HG03045 (cell line): ENCODE measurements at regions not wholly inside any gene's neighbourhood (a gene's known extent, or its start where the extent isn't known, plus 50 kb on each side); places are given as distances from the start of the nearest gene placed in this dataset.
A peak's percentile ranks its signal among the peaks of the same experiment; 100 is the strongest.
"Not testable (repeated sequence)": the region's sequence is repeated elsewhere in the genome, so short reads cannot be mapped to it uniquely, and the experiment has no call there.

Experiments used
- ATAC-seq: cut with Tn5 transposase; IDR thresholded peaks from one replicate; pipeline ENCODE4 v1.9.1; 2021; ENCODE audit warnings: mild to moderate bottlenecking, moderate library complexity; ENCODE audit not compliant: unreplicated experiment

DNA sequence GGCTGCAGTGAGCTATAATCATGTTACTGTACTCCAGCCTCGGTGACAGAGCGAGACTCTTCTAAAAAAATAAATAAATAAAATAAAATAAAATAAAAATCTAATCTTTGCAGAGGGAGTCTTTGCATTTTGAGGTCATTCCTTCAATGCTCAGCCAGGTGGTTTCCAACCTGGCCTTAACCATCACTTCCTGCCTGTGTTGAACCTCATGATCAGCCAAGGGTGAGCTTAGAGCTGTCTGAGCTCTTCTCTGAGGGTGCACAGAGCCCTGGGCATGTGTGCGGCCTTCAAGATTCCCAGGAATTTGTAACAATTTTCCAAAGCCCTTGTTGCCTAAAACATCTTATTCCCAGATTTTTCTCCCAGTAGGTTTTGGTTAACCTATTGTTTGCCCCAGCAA is 94.3 kb downstream of the KCNJ12 start:
- not testable (repeated sequence) for ATAC-seq

DNA sequence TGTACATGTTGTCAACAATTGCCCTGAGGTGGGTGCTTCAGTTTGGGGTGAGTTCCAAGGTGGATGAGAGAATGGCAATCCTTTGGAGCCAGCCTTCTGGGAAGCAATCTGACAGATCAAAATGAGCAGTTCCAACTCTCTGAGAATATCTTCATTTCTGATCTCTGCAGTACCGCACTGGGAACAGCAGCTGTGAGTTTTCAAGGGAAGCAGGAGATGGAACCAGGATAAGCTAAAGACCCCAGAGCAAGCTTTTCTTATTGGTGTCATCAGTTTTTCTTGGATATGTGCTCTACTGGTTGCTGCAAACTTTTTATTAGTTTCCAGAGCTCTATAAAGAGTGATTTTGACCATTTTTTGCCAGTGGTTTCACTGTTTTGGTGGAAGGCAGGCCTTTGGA is 94.7 kb downstream of the KCNJ12 start:
- ATAC-seq: no peak

- no peak for ATAC-seq
Observed at GRCh38 chr17:21474815-21475214, 98.7 kb downstream of the KCNJ12 start.

- ATAC-seq: no peak
Observed at GRCh38 chr17:21475571-21475970, 99.4 kb downstream of the KCNJ12 start.

- no peak for ATAC-seq
Observed at GRCh38 chr17:21476867-21477266, 100.7 kb downstream of the KCNJ12 start.

DNA sequence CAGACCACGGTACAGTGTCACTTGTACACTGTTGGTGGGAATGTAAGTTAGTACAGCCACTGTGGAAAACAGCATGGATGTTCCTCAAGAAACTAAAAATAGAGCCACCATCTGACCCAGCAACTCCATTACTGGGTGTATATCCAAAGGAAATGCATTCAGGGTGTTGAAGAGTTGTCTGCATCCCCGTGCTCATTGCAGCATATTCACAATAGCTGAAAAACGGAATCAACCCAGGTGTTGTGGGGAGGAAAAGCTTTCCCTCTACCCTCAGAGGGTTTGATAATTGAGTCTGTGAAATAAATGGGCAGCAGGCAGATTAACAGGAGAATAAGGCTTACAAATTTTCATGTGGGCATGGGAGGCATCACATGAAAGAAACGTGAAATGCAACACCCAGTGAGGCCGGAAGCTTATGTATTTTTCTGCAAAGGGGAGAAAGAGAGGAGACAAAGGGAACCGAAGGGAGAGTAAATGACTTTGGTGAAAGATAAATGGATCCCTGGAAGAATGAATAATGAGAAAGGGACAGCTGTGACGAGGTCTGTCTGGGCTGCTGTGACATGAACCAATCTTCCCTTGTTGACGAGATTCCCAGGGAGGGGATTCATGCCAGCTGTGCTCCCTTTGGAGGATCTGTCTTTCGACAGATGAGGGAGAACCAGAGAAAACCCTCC is 106.2 kb downstream of the KCNJ12 start:
- no peak for ATAC-seq

DNA sequence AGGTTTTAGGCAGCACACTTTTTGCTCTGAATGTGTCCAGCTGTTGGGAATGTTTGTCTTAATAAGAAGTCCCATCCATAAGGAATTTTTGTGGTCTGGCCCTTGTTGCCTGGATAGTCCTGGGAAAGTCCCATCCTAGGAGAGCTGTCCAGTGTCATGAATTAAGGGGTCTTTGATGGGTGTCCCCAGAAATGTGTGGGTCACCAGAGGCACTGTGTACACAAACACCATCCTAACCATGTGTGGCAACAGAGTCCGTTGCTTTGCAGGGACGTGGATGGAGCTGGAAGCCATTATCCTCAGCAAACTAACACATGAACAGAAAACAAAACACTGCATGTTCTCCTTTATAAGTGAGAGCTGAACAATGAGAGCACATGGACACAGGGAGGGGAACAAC is 111.9 kb downstream of the KCNJ12 start:
- not testable (repeated sequence) for ATAC-seq

GRCh38 chr17:21493993-21494392 is 117.8 kb downstream of the KCNJ12 start:
- no peak for ATAC-seq

- no peak for ATAC-seq
Observed at GRCh38 chr17:21495281-21495680, 119.1 kb downstream of the KCNJ12 start.

DNA sequence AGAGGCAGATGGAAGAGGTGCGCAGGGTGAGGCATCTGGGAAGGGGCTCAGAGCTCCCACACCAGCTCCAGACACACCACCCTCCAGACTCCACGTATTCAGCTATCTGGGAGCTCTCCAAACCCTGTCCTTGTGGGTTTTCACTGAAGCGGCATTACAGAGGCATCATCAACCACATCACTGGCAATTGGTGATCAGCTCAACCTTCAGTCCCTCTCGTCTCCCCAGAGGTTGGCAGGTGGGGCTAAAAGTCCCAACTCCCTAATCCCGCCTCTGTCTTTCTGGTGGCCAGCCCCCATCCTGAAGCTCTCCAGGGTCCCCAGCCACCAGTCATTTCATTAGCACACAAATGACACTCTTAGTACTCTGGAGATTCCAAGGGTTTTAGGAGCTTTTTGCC is 123.9 kb downstream of the KCNJ12 start:
- no peak for ATAC-seq

DNA sequence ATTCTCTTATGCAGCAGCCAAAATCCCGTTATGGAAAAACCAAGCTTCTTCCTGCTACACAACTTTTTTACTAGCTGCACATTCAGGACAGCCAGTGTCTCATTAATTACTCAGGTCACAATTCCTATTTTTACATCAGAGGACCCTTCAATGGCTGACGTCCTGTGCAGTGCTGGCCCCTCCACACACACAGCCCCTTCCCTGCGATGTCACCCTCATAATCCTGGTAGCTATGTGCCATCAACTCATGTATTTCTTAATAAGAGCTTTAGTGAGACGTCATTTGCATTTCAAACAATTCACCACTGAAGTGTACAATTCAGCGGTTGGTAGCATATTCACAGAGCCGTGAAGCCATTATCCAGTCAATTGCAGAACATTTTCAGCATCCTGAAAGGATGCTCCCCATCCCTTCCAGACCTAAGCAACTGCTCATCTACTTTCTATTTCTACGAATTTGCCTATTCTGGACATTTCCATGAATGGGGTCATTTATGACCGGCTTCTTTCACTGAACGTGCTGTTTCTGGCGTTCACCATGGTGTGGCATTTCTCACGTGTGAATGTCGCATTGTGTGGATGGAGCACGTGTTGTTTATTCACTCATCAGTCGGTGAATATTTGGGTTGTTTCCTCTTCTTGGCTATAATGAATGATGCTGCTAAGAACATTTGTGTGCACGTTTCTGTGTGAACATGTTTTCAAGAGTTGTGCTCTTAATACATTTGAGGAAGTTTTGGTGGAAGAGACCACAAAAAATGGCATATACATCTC is 126.0 kb downstream of the KCNJ12 start:
- ATAC-seq: not testable (repeated sequence)

GRCh38 chr17:21505819-21506815 is 130.0 kb downstream of the KCNJ12 start:
- ATAC-seq: no peak

GRCh38 chr17:21507806-21508205 is 131.6 kb downstream of the KCNJ12 start:
- not testable (repeated sequence) for ATAC-seq

DNA sequence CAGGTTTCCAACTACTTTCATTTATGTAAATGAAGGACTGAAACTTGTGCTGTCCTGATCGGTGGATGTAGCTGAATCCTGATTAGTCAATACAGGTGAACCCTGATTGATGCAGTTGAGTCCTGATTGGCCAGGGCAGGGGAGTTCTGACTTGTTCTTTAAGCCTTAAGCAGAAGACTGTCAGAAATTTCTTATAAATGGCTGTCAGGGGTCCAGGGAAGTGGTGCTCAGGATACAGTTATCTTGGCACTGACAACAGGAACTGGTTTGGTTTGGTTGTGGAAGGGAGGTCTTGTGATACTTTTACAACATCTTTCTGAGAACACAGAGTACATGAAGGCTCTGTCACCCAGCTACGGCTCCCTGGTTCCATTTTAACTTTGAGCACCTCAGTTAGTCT is 132.1 kb downstream of the KCNJ12 start:
- no peak for ATAC-seq

DNA sequence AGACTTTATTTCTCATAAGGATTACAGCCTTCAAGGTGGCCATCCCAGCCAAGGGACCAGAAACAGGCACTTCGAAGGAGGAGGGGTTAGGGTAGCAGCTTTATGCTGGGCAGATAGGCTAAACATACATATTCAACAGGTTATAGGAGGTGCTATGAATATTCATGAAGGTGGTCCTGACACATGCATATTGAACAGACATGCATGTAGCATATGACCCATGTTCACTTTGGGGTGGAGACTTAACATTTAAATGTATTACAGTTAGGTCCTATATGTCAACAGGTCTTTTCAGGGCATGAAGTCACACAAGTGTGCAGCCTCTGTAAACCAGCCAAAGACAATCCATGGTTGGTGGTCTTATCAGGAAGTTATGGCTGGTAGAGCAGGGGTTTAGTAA is 133.2 kb downstream of the KCNJ12 start:
- not testable (repeated sequence) for ATAC-seq

DNA sequence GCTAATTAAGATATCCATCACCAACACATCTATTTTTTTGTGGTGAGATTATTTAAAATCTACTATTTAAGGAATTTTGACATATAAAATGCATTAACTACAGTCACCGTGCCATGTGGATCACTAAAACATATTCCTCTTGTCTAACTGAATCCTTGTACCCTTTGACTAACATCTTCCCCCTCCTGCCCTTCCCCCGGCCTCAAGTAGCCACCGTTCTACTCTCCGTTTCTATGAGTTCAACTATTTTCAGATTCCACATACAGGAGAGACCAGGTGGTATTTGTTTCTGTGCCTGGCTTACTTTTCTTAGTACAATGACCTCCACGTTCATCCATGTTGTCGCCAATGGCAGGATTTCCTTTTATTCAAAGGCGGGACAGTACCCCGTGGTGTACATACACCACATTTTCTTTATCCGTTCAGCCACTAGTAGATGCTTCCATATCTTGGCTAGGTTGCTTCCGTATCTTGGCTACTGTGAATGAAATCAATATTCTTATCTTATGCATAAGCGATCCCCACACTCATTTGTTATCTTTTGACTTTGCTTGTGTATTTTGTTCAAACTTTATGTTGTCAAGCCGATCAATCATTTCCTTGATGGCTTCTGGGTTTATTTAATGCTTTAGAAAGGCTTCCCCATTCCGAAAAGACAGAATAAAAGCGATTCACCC is 134.7 kb downstream of the KCNJ12 start:
- no peak for ATAC-seq

DNA sequence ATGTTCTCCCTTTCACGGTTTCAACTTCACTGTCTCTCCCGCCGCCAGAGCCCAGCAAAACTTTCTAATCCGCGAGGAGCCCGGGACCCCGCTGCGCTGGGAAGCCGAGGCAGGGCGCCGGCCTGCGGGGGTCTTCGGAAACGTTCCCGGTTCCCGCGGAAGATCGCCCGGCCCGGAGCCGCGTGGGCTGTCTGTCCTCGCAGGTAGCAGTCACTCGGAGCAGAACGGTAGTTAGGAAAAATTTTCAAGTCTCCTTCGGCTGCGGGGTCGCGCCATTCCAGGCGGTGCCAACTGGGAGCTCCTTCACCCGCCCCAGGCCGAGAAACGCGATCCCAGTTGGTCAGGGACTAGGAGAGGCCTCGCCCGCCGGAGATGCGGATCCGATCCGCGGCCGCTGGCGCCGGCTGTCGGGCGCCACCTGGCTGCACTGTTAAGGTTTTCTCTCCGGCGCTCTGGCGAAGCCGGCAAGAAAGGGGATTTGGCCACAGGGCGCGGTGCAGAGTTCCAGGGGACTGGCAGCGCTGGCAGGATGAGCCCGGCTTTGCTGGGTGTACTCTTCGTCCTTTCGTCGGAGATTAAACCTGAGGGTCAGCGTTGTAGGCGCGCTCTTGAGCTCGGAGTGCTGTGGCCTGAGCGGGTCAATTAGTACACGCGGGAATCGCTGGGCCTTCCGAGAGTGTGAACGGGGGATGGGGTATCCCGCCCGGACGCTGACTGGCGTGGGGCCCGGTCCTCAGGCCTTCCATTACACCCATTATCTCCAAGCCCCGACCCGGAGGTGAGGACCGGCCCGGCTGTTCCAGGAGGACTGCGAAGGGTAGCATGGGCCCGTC is 135.4 kb downstream of the KCNJ12 start:
- ATAC-seq: no peak

GRCh38 chr17:21512307-21513011 is 136.3 kb downstream of the KCNJ12 start:
- ATAC-seq: no peak

DNA sequence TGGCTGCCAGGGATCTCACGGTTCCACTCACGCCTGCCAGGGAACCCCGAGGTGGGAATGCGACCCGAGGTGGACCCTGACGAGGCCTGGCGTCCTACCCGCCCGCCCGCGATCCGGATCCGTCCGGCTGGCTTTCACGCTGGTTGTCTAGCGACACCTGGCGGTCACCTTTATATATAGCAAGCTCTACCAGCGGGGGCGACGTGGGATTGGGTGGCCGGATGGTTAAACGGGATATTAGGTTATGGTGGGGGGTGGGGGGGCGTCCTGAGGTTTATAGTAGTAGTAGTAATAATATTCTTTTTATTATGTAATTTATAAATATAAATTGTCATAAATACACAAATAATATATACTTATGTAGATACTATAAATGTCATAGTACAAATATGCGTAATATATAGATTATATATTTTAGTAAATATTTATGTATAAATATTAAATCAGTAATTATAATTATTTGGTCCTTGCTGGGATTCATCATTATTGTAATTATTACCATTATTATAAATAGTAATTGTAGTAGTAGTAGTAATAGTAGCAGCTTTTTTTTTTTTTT is 136.9 kb downstream of the KCNJ12 start:
- ATAC-seq: peak; percentile 55
